ENCODE measurements at regions not wholly inside any gene's neighbourhood (a gene's known extent, or its start where the extent isn't known, plus 50 kb on each side); places are given as distances from the start of the nearest gene placed in this dataset.

DNA sequence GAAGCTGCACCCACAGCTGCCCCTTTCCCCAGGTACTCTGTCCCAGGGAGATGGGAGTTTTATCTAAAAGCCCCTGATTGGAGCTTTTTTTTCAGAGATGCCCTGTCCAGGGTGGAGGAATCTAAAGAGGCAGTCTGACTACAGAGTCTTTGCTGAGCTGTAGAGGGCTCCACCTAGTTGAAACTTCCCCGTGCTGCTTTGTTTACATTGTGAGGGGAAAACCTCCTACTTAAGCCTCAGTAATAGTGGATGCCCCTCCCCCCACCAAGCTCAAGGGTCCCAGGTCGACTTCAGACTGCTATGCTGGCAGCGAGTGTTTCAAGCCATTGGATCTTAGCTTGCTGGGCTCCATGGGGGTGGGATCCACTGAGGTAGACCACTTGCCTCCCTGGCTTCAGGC is 470.1 kb upstream of the LARGE1 start:
- TF ChIP-seq POLR2A (IDR thresholded peaks at IDR 0.05) = no peak
- TF ChIP-seq, protein P1, sequence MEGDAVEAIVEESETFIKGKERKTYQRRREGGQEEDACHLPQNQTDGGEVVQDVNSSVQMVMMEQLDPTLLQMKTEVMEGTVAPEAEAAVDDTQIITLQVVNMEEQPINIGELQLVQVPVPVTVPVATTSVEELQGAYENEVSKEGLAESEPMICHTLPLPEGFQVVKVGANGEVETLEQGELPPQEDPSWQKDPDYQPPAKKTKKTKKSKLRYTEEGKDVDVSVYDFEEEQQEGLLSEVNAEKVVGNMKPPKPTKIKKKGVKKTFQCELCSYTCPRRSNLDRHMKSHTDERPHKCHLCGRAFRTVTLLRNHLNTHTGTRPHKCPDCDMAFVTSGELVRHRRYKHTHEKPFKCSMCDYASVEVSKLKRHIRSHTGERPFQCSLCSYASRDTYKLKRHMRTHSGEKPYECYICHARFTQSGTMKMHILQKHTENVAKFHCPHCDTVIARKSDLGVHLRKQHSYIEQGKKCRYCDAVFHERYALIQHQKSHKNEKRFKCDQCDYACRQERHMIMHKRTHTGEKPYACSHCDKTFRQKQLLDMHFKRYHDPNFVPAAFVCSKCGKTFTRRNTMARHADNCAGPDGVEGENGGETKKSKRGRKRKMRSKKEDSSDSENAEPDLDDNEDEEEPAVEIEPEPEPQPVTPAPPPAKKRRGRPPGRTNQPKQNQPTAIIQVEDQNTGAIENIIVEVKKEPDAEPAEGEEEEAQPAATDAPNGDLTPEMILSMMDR (IDR thresholded peaks at IDR 0.05) = no peak

All from body of pancreas (tissue), 4 donors.